Stimulated activated CD8-positive, alpha-beta memory T cell treated with anti-CD3 and anti-CD28 coated beads, Interleukin-15, amount 100 ng/mL, for 24 hours (primary cell): ENCODE measurements at regions not wholly inside any gene's neighbourhood (a gene's known extent, or its start where the extent isn't known, plus 50 kb on each side); places are given as distances from the start of the nearest gene placed in this dataset.

ENCODE experiments used
- DNase-seq: peaks from one replicate; pipeline ENCODE4 v3.0.0-alpha.2; 2020; ENCODE audit warnings: low read depth

GRCh38 chr20:1712634-1713624, 55.4 kb upstream of the SIRPG start:
- no peak for DNase-seq

GRCh38 chr20:1711826-1712601, 54.4 kb upstream of the SIRPG start:
- no peak for DNase-seq

GRCh38 chr20:1711266-1711665, 53.7 kb upstream of the SIRPG start:
- no peak for DNase-seq

GRCh38 chr20:1710484-1710883, 52.9 kb upstream of the SIRPG start:
- DNase-seq, result no peak

- DNase-seq, result no peak
Observed at GRCh38 chr20:1707588-1708449, 50.2 kb upstream of the SIRPG start.
